Glutamatergic neuron (in vitro differentiated cells): ENCODE measurements at regions not wholly inside any gene's neighbourhood (a gene's known extent, or its start where the extent isn't known, plus 50 kb on each side); places are given as distances from the start of the nearest gene placed in this dataset.

Experiments
- DNase-seq: peaks from one replicate; pipeline ENCODE4 v3.0.0; 2022
- H3K27ac Mint-ChIP-seq: one replicate; pipeline ENCODE4 v1.8.0; 2020; ENCODE audit warnings: mild to moderate bottlenecking, mixed read lengths, inconsistent platforms; ENCODE audit not compliant: unreplicated experiment
- H3K27me3 Mint-ChIP-seq: one replicate; pipeline ENCODE4 v1.8.0; 2020; ENCODE audit warnings: mild to moderate bottlenecking, moderate library complexity, mixed read lengths, inconsistent platforms; ENCODE audit not compliant: unreplicated experiment
- H3K36me3 Mint-ChIP-seq: one replicate; pipeline ENCODE4 v1.8.0; 2020; ENCODE audit warnings: mild to moderate bottlenecking, mixed read lengths, inconsistent platforms; ENCODE audit not compliant: unreplicated experiment
- H3K4me1 Mint-ChIP-seq: one replicate; pipeline ENCODE4 v1.8.0; 2020; ENCODE audit warnings: mild to moderate bottlenecking, low read depth, mixed read lengths, inconsistent platforms; ENCODE audit not compliant: unreplicated experiment
- H3K4me3 Mint-ChIP-seq: one replicate; pipeline ENCODE4 v1.8.0; 2020; ENCODE audit warnings: mild to moderate bottlenecking, mixed read lengths, inconsistent platforms; ENCODE audit not compliant: unreplicated experiment
- H3K9me3 Mint-ChIP-seq: one replicate; pipeline ENCODE4 v1.8.0; 2020; ENCODE audit warnings: mild to moderate bottlenecking, moderate library complexity, mixed read lengths, inconsistent platforms; ENCODE audit not compliant: unreplicated experiment
- CTCF ChIP-seq: fragments of 200-600 bp; sonication (generic); IDR thresholded peaks from one replicate; pipeline ENCODE4 v1.5.0; 2021; ENCODE audit not compliant: partially characterized antibody, unreplicated experiment

- Mint-ChIP-seq H3K36me3 (no peaks in the 10 kb centered on the region), H3K9me3 (peaks cover 15% of the 10 kb centered on the region), H3K4me3 (peak overlapping the region; percentile 69), H3K27ac (peak overlapping the region; percentile 95), H3K27me3 (peaks cover 12% of the 10 kb centered on the region), H3K4me1 (peaks cover 50% of the 10 kb centered on the region)
- peak; percentile 79 for DNase-seq
- TF ChIP-seq CTCF = no peak
Observed at GRCh38 chr5:124570285-124571035, 176.0 kb downstream of the ZNF608 start.

- no peak overlapping the region for H3K4me3 Mint-ChIP-seq
- peaks cover 7% of the 10 kb centered on the region for H3K27me3 Mint-ChIP-seq
- TF ChIP-seq CTCF = no peak
- H3K9me3 Mint-ChIP-seq = peaks cover 13% of the 10 kb centered on the region
- DNase-seq = no peak
- H3K4me1 Mint-ChIP-seq = peaks cover 34% of the 10 kb centered on the region
- no peak overlapping the region for H3K27ac Mint-ChIP-seq
- no peaks in the 10 kb centered on the region for H3K36me3 Mint-ChIP-seq
Observed at GRCh38 chr5:124566875-124567450, 179.5 kb downstream of the ZNF608 start.

- peaks cover 7% of the 10 kb centered on the region for H3K4me1 Mint-ChIP-seq
- no peak for TF ChIP-seq CTCF
- no peaks in the 10 kb centered on the region for H3K27me3 Mint-ChIP-seq
- H3K9me3 Mint-ChIP-seq = no peaks in the 10 kb centered on the region
- H3K27ac Mint-ChIP-seq = no peak overlapping the region
- no peaks in the 10 kb centered on the region for H3K36me3 Mint-ChIP-seq
- H3K4me3 Mint-ChIP-seq = no peak overlapping the region
- DNase-seq = no peak
Observed at GRCh38 chr5:124561451-124561850, 185.0 kb downstream of the ZNF608 start.

- no peaks in the 10 kb centered on the region for H3K36me3 Mint-ChIP-seq
- no peak overlapping the region for H3K4me3 Mint-ChIP-seq
- H3K9me3 Mint-ChIP-seq = peaks cover 2% of the 10 kb centered on the region
- DNase-seq = no peak
- no peaks in the 10 kb centered on the region for H3K27me3 Mint-ChIP-seq
- peaks cover 4% of the 10 kb centered on the region for H3K4me1 Mint-ChIP-seq
- TF ChIP-seq CTCF = no peak
- H3K27ac Mint-ChIP-seq = no peak overlapping the region
Observed at GRCh38 chr5:124560370-124560769, 186.1 kb downstream of the ZNF608 start.

- Mint-ChIP-seq H3K27ac (no peak overlapping the region), H3K9me3 (peaks cover 2% of the 10 kb centered on the region), H3K4me3 (no peak overlapping the region), H3K36me3 (no peaks in the 10 kb centered on the region), H3K27me3 (no peaks in the 10 kb centered on the region), H3K4me1 (peaks cover 23% of the 10 kb centered on the region)
- DNase-seq = no peak
- no peak for TF ChIP-seq CTCF
Observed at GRCh38 chr5:124557761-124558160, 188.7 kb downstream of the ZNF608 start.
